Activated CD8-positive, alpha-beta T cell treated with anti-CD3 and anti-CD28 coated beads, Interleukin-2, amount 10 ng/mL, durations not matched to agents 7 days and 5 days (primary cell): ENCODE measurements at regions not wholly inside any gene's neighbourhood (a gene's known extent, or its start where the extent isn't known, plus 50 kb on each side); places are given as distances from the start of the nearest gene placed in this dataset.

Experiments
- ATAC-seq: fragments of 150-1000 bp; cut with Tn5 transposase; one replicate; pipeline ENCODE4 v1.10.0; 2021; ENCODE audit warnings: moderate library complexity
- CTCF ChIA-PET: fragments of 350-600 bp; sonication (Branson Sonifier 250); formaldehyde crosslinking; loops from one replicate; lab custom pipeline; 2021; ENCODE audit warnings: antibody characterized with exemption; lab: Charles Lee
- POLR2A ChIA-PET: fragments of 350-600 bp; sonication (Branson Sonifier 250); formaldehyde crosslinking; loops from one replicate; lab custom pipeline; 2021; ENCODE audit warnings: antibody characterized with exemption; lab: Charles Lee
- DNase-seq: peaks from one replicate; pipeline ENCODE4 v3.0.0-alpha.2; 2020
- H3K27ac Mint-ChIP-seq: one replicate; pipeline ENCODE4 v1.8.0; 2021; ENCODE audit warnings: mild to moderate bottlenecking, mixed read lengths
- H3K27me3 Mint-ChIP-seq: one replicate; pipeline ENCODE4 v1.8.0; 2021; ENCODE audit warnings: low read depth, mixed read lengths
- H3K36me3 Mint-ChIP-seq: one replicate; pipeline ENCODE4 v1.8.0; 2021; ENCODE audit warnings: low read depth, mixed read lengths
- H3K4me1 Mint-ChIP-seq: one replicate; pipeline ENCODE4 v1.8.0; 2021; ENCODE audit warnings: low read depth, mixed read lengths
- H3K4me3 Mint-ChIP-seq: one replicate; pipeline ENCODE4 v1.8.0; 2021; ENCODE audit warnings: mild to moderate bottlenecking, mixed read lengths
- H3K9me3 Mint-ChIP-seq: one replicate; pipeline ENCODE4 v1.8.0; 2022; ENCODE audit warnings: mixed read lengths; ENCODE audit not compliant: insufficient read depth

GRCh38 chr2:204170411-204170810 lies 233.8 kb downstream of the ICOS start:
- ATAC-seq (no peak), DNase-seq (no peak)
- CTCF ChIA-PET: interaction anchor here (2.7 kb wide), 1 partner anchor 25 kb away, joined by 8 read pairs; no protein-coding TSS in a partner anchor
- POLR2A ChIA-PET: no interaction called here
- Mint-ChIP-seq H3K4me1 (no peaks in the 10 kb centered on the region), H3K9me3 (no peaks in the 10 kb centered on the region), H3K27ac (no peak overlapping the region), H3K36me3 (no peaks in the 10 kb centered on the region), H3K4me3 (no peak overlapping the region), H3K27me3 (peaks cover 7% of the 10 kb centered on the region)

GRCh38 chr2:204171432-204172144 lies 235.0 kb downstream of the ICOS start:
- H3K27ac Mint-ChIP-seq: no peak overlapping the region
- ChIA-PET CTCF (interaction anchor here (2.7 kb wide), 1 partner anchor 26 kb away, joined by 8 read pairs; no protein-coding TSS in a partner anchor), POLR2A (no interaction called here)

GRCh38 chr2:204172145-204172600 lies 235.6 kb downstream of the ICOS start:
- Mint-ChIP-seq H3K4me1 (no peaks in the 10 kb centered on the region), H3K27me3 (peaks cover 3% of the 10 kb centered on the region), H3K36me3 (no peaks in the 10 kb centered on the region), H3K27ac (no peak overlapping the region), H3K4me3 (no peak overlapping the region), H3K9me3 (no peaks in the 10 kb centered on the region)
- no peak for ATAC-seq
- ChIA-PET CTCF (interaction anchor here (2.7 kb wide), 1 partner anchor 27 kb away, joined by 8 read pairs; no protein-coding TSS in a partner anchor), POLR2A (no interaction called here)
- DNase-seq: no peak

More at GRCh38 chr2:204171432-204172144, 235.0 kb downstream of the ICOS start:
- peaks cover 3% of the 10 kb centered on the region for H3K27me3 Mint-ChIP-seq
- DNase-seq (no peak), ATAC-seq (no peak)
- no peak overlapping the region for H3K4me3 Mint-ChIP-seq
- no peaks in the 10 kb centered on the region for H3K36me3 Mint-ChIP-seq
- H3K4me1 Mint-ChIP-seq: no peaks in the 10 kb centered on the region
- H3K9me3 Mint-ChIP-seq: no peaks in the 10 kb centered on the region

- POLR2A ChIA-PET: no interaction called here
- H3K27ac Mint-ChIP-seq: no peak overlapping the region
- H3K36me3 Mint-ChIP-seq: no peaks in the 10 kb centered on the region
- no peaks in the 10 kb centered on the region for H3K4me1 Mint-ChIP-seq
- peaks cover 4% of the 10 kb centered on the region for H3K27me3 Mint-ChIP-seq
- no peak overlapping the region for H3K4me3 Mint-ChIP-seq
- DNase-seq (no peak), ATAC-seq (no peak)
- CTCF ChIA-PET: no interaction called here
- H3K9me3 Mint-ChIP-seq: no peaks in the 10 kb centered on the region
Observed at GRCh38 chr2:204174034-204174433, 237.5 kb downstream of the ICOS start.

- Mint-ChIP-seq H3K9me3 (no peaks in the 10 kb centered on the region), H3K4me1 (no peaks in the 10 kb centered on the region), H3K27me3 (peaks cover 12% of the 10 kb centered on the region), H3K27ac (no peak overlapping the region), H3K4me3 (no peak overlapping the region), H3K36me3 (no peaks in the 10 kb centered on the region)
- ChIA-PET POLR2A (no interaction called here), CTCF (interaction anchor here (0.9 to 7.3 kb wide), 7 partner anchors 31 to 150 kb away, joined by 3 to 69 read pairs (median 4); no protein-coding TSS in a partner anchor)
- DNase-seq: no peak
- ATAC-seq: no peak
Observed at GRCh38 chr2:204175552-204176271, 239.1 kb downstream of the ICOS start.

- POLR2A ChIA-PET: interaction anchor here (0.6 kb wide), 1 partner anchor 80 kb away, joined by 3 read pairs; no protein-coding TSS in a partner anchor
- Mint-ChIP-seq H3K4me3 (no peak overlapping the region), H3K9me3 (no peaks in the 10 kb centered on the region), H3K36me3 (no peaks in the 10 kb centered on the region), H3K27me3 (peaks cover 14% of the 10 kb centered on the region), H3K27ac (no peak overlapping the region), H3K4me1 (no peaks in the 10 kb centered on the region)
- no peak for ATAC-seq
- CTCF ChIA-PET: interaction anchor here (0.9 to 7.3 kb wide), 7 partner anchors 32 to 151 kb away, joined by 3 to 69 read pairs (median 8); no protein-coding TSS in a partner anchor
- DNase-seq: no peak
Observed at GRCh38 chr2:204176306-204176705, 239.7 kb downstream of the ICOS start.

GRCh38 chr2:204177251-204177976 lies 240.9 kb downstream of the ICOS start:
- peaks cover 17% of the 10 kb centered on the region for H3K27me3 Mint-ChIP-seq
- ChIA-PET POLR2A (no interaction called here), CTCF (interaction anchor here (0.6 to 7.3 kb wide), 40 partner anchors 8 to 248 kb away, joined by 3 to 69 read pairs (median 6); no protein-coding TSS in a partner anchor)
- H3K27ac Mint-ChIP-seq: no peak overlapping the region
- no peaks in the 10 kb centered on the region for H3K9me3 Mint-ChIP-seq
- no peak overlapping the region for H3K4me3 Mint-ChIP-seq
- DNase-seq (no peak), ATAC-seq (no peak)
- no peaks in the 10 kb centered on the region for H3K36me3 Mint-ChIP-seq
- no peaks in the 10 kb centered on the region for H3K4me1 Mint-ChIP-seq

GRCh38 chr2:204177977-204178522 lies 241.5 kb downstream of the ICOS start:
- peaks cover 19% of the 10 kb centered on the region for H3K27me3 Mint-ChIP-seq
- H3K27ac Mint-ChIP-seq: no peak overlapping the region
- H3K36me3 Mint-ChIP-seq: no peaks in the 10 kb centered on the region
- ChIA-PET CTCF (interaction anchor here (0.6 to 7.3 kb wide), 39 partner anchors 9 to 249 kb away, joined by 3 to 69 read pairs (median 6); no protein-coding TSS in a partner anchor), POLR2A (no interaction called here)
- H3K9me3 Mint-ChIP-seq: no peaks in the 10 kb centered on the region
- H3K4me3 Mint-ChIP-seq: no peak overlapping the region
- H3K4me1 Mint-ChIP-seq: no peaks in the 10 kb centered on the region
- ATAC-seq (peak; percentile 81), DNase-seq (peak; percentile 73)

- DNase-seq (no peak), ATAC-seq (no peak)
- no peak overlapping the region for H3K27ac Mint-ChIP-seq
- no peak overlapping the region for H3K4me3 Mint-ChIP-seq
- CTCF ChIA-PET: interaction anchor here (0.6 to 7.3 kb wide), 4 partner anchors 28 to 156 kb away, joined by 3 to 69 read pairs (median 34); no protein-coding TSS in a partner anchor
- peaks cover 3% of the 10 kb centered on the region for H3K4me1 Mint-ChIP-seq
- H3K27me3 Mint-ChIP-seq: peaks cover 23% of the 10 kb centered on the region
- H3K36me3 Mint-ChIP-seq: no peaks in the 10 kb centered on the region
- H3K9me3 Mint-ChIP-seq: no peaks in the 10 kb centered on the region
- POLR2A ChIA-PET: no interaction called here
Observed at GRCh38 chr2:204180649-204181048, 244.1 kb downstream of the ICOS start.

- Mint-ChIP-seq H3K27ac (no peak overlapping the region), H3K27me3 (peaks cover 20% of the 10 kb centered on the region), H3K9me3 (no peaks in the 10 kb centered on the region), H3K4me3 (no peak overlapping the region), H3K4me1 (peaks cover 12% of the 10 kb centered on the region), H3K36me3 (no peaks in the 10 kb centered on the region)
- ATAC-seq (no peak), DNase-seq (no peak)
- ChIA-PET POLR2A (no interaction called here), CTCF (no interaction called here)
Observed at GRCh38 chr2:204183608-204184007, 247.0 kb downstream of the ICOS start.

- POLR2A ChIA-PET: no interaction called here
- Mint-ChIP-seq H3K27ac (no peak overlapping the region), H3K27me3 (peaks cover 20% of the 10 kb centered on the region), H3K4me3 (no peak overlapping the region), H3K36me3 (no peaks in the 10 kb centered on the region), H3K4me1 (peaks cover 12% of the 10 kb centered on the region), H3K9me3 (no peaks in the 10 kb centered on the region)
- no peak for DNase-seq
- no peak for ATAC-seq
- CTCF ChIA-PET: no interaction called here
Observed at GRCh38 chr2:204184226-204184625, 247.7 kb downstream of the ICOS start.
